GM23248 (cell line): ENCODE measurements at regions not wholly inside any gene's neighbourhood (a gene's known extent, or its start where the extent isn't known, plus 50 kb on each side); places are given as distances from the start of the nearest gene placed in this dataset.

ENCODE experiments used
- EZH2 ChIP-seq: fragments of 200-600 bp; sonication (generic); IDR thresholded peaks from 2 replicates; pipeline ENCODE4 v1.6.1; 2018; ENCODE audit warnings: antibody characterized with exemption, mild to moderate bottlenecking; ENCODE audit not compliant: insufficient read depth, poor library complexity, severe bottlenecking
- EZH2phosphoT487 ChIP-seq: fragments of 200-600 bp; sonication (generic); IDR thresholded peaks from 2 replicates; pipeline ENCODE4 v1.6.1; 2018; ENCODE audit warnings: antibody characterized with exemption, moderate library complexity, mild to moderate bottlenecking, low read depth; ENCODE audit not compliant: insufficient read depth

GRCh38 chr5:61783481-61783880 lies 451.4 kb downstream of the ZSWIM6 start:
- no peak for TF ChIP-seq EZH2
- no peak for TF ChIP-seq EZH2phosphoT487
